Fibroblast of pulmonary artery (primary cell): ENCODE measurements at regions not wholly inside any gene's neighbourhood (a gene's known extent, or its start where the extent isn't known, plus 50 kb on each side); places are given as distances from the start of the nearest gene placed in this dataset.
A peak's percentile ranks its signal among the peaks of the same experiment; 100 is the strongest.

Experiments
- DNase-seq: peaks from one replicate; pipeline ENCODE4 v3.0.0-alpha.2; 2010; ENCODE audit warnings: low read depth
- H3K4me3 ChIP-seq: replicated peaks from 2 replicates; pipeline ENCODE4 v1.5.1; 2011; ENCODE audit warnings: low read depth, mild to moderate bottlenecking, control low read depth, low read length, moderate library complexity
- CTCF ChIP-seq: IDR thresholded peaks from 2 replicates; pipeline ENCODE4 v1.5.1; 2011; ENCODE audit warnings: mild to moderate bottlenecking, control low read depth, low read length, inconsistent platforms; ENCODE audit errors: missing control alignments

- TF ChIP-seq CTCF, result no peak
- peak; percentile 29 for DNase-seq
- no peak overlapping the region for H3K4me3 ChIP-seq
Observed at GRCh38 chr1:87398641-87399040, 70.0 kb downstream of the LMO4 start.

DNA sequence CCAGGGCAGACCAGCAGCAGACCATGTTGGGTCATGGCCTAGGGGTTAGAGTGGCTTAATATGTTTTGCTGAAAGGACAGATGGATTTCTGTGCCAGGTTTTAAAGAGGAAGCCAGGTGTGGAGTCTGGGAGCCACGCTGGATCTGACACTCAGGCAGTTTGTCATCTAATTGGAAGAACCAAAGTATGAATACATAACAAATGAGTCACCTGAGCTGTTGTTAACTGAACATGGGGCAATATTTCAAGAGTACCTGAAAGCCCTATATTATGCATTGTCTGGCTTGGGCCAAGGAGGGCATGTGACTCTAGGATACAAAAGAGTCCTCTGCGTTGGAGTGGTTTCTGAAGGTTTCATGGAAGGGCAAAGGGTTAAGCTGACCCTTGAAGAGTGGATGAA lies 70.6 kb downstream of the LMO4 start:
- no peak for DNase-seq
- no peak for TF ChIP-seq CTCF
- no peak overlapping the region for H3K4me3 ChIP-seq

- no peak overlapping the region for H3K4me3 ChIP-seq
- TF ChIP-seq CTCF, result no peak
- no peak for DNase-seq
Observed at GRCh38 chr1:87399701-87400100, 71.0 kb downstream of the LMO4 start.

GRCh38 chr1:87400813-87401212 lies 72.1 kb downstream of the LMO4 start:
- no peak for DNase-seq
- no peak overlapping the region for H3K4me3 ChIP-seq
- no peak for TF ChIP-seq CTCF

DNA sequence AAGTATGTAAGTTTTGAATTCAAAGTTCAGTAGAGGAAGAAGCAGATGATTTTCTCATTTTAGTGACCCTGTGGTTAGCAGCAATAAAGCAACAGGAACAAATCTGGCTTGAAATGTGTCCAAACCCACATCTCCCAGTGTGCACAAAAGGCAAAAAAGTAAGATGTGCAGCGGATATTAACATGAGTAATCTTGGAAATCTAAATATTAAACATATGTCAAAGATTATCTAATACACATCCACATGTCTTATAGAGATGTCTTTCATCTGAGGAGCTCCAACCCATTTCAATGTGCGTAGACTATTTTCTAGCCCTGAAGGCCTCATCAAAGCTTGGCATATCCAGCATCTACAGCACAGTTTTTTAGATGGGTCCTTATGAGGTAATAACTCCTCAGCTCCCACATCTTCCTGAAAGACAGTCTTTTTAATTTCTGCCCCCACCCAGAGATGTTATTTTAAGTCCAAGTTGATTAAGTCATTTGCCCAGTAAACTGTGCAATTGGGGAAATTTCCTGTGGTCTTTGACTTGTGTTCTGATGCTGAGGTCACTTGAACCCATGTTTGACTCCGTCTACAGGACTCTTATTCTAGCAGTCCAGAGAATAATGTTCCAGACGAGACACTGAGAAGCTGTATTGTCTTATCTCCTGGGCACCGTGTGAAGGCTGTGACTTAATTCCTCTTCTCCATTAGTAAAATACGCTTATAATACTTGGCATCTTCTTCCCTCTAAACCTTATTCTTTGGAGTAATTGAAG lies 73.7 kb downstream of the LMO4 start:
- TF ChIP-seq CTCF, result no peak
- H3K4me3 ChIP-seq, result no peak overlapping the region
- peak; percentile 13 for DNase-seq

DNA sequence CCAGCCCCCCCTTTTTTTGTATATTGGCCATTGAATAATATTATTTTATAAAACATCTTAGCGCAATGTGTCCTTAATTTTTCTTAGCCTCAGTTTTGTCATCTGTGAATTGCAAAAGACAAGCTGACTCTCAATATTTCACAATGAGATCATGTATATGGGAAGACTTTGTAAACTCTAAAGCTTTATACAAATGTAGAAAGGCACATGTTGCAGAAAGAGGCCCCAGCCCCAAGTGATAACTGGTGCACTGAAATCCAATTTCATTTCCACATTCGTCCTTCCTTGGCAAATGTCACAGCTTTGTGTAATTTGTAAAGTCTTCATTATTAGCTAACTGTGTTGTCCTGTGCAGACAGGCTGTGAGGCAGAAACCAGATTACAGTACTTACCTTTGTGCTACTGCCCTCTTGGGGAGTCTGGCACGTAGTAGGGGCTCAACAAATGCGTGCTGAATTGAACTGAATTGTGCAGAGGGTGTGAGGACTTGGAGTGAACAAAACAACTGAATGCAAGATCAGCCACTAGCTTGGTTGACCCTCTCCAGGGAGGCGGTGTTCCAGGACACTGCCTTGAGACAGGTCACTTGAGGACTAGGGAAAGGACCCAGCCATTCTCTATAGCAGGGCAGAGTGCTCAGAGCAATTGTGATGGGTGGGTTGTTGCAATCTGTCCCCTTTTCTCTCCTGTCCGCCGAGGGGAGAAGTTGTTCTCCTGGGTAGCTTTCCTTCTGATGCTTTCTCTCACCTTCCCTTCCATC lies 74.6 kb downstream of the LMO4 start:
- no peak overlapping the region for H3K4me3 ChIP-seq
- TF ChIP-seq CTCF, result no peak
- DNase-seq, result no peak

- no peak for TF ChIP-seq CTCF
- H3K4me3 ChIP-seq, result no peak overlapping the region
Observed at GRCh38 chr1:87404296-87404695, 75.6 kb downstream of the LMO4 start.

More at GRCh38 chr1:87404296-87404695, 75.6 kb downstream of the LMO4 start:
- no peak for DNase-seq
